ENCODE measurements at regions not wholly inside any gene's neighbourhood (a gene's known extent, or its start where the extent isn't known, plus 50 kb on each side); places are given as distances from the start of the nearest gene placed in this dataset.

DNA sequence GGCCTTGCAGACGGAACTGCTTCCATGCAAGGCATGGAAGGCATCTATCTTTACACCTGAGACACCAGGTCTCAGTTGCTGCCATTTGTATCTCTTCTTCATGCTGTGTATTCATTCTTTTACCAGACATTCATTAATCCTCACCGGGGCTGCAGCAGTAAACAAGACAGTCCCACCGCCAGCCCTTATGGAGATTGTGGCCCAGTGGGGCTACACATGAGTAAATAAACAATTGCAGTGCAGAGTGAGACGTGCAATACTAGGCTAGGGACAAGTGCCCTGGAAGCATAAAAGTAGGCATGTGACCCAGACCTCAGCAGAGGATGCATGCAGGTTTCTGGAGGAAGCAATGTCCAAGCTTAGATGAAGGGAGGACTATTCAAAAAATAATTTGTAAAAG, 497.6 kb upstream of the KLHL29 start:
- DNase-seq: no peak

DNA sequence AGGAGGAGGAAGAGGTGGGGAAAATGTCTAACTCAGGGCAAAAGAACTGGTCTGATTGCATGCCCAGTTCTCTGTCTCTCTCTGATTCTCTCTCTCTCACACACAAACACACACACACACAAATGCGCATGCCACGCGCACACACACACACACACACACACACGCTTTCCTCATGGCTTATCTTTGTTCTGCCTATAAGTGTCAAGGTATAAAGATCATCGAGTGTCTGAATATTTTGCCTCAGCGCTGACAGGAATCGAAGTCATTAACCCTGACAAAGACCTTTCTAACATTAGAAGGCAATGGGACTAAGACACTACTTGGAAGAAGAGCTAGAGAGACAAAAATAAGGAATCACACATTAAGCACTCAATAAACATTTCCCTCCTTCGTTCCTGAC, 497.1 kb upstream of the KLHL29 start:
- DNase-seq: no peak

- no peak for DNase-seq
Measured at GRCh38 chr2:22890132-22890531, 494.8 kb upstream of the KLHL29 start.

DNA sequence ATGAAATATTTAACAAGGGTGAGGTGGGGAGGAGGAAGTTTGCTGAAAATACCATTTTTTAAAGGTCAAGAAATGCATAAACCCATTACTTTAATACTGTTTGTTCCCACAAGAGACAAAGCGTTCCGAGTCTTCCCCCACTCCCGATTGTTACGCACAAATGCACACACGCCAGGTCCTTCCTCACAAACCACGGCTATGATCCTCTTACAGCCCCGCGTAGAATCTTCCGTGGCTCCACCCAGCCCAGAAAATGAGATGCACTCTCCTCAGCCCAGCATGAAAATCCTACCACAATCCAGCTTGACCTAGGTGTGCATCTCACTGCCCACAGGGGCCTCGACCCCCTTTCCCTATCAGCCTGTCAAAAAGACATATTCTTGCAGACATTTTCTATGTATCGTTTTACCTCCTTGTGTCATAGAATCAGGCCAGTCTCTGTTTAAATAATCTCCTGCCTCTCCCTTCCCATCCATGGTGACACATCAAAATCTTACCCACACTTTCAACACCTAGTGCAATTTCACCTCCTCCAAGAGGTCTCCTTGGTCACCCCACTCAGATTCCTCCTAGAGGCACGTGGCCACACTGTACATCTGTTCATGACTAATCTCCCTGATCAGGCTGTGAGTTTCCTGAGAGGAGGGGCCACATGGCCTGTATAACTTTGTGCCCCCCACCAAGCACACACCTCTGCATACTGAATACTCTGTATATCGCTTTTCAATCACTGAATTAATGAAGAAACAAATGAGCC, 491.0 kb upstream of the KLHL29 start:
- no peak for DNase-seq

- DNase-seq: no peak
Measured at GRCh38 chr2:22894761-22895160, 490.2 kb upstream of the KLHL29 start.

DNA sequence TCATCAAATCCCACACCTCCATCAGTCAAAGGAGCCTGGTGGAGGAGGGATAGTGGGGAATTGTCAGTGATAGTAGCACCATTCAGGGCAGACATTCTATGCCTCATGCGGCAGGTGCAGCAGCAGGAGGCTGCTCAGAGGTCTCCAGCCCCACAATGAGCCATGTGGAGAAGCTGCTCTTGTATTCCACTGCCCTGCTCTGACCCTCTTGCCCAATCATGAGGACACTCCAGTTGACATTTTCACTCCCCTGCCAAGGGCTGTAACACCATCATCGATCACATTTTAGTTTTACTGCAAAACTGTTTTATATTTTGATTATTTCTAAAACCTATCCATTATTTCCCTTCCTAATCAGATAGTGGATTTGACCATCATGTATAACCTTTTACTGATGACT, 487.6 kb upstream of the KLHL29 start:
- DNase-seq: no peak

DNA sequence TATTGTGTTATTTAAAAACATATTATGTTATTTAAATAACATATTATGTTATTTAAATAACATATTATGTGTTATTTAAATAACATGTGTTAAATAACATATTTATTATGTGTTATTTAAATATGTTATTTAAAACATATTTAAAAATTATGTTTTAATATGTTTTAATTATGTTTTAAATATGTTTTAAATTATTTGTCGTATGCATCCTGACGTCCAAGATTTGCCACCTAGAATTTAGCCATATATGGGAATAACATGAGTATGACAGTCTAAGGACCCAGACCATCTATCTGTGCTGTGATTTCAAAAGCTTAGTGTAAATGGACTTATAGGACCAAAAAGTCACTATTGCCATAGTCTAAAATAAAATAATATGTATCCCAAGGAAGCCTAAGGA, 484.3 kb upstream of the KLHL29 start:
- DNase-seq: no peak

- DNase-seq: no peak
Measured at GRCh38 chr2:22901471-22902179, 483.4 kb upstream of the KLHL29 start.

DNA sequence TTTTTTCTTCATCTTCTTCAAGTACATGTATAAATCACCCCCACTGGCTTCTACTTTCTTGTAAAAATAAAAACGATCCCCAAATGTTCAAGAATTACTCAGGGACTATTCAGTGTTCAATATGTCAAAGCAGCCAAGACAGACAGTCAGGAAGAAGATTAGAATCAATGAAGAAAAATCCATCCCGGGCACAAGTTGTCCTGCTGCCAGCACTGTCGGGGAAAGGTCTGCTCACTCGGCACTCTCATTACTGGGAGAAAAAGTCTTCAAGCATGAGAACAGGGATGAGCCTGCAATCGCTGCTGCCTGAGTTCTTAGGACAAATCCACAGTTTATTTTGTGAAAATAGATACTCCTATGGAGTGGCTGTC, 482.8 kb upstream of the KLHL29 start:
- DNase-seq: no peak

GRCh38 chr2:22902662-22903165, 482.3 kb upstream of the KLHL29 start:
- DNase-seq: no peak

DNA sequence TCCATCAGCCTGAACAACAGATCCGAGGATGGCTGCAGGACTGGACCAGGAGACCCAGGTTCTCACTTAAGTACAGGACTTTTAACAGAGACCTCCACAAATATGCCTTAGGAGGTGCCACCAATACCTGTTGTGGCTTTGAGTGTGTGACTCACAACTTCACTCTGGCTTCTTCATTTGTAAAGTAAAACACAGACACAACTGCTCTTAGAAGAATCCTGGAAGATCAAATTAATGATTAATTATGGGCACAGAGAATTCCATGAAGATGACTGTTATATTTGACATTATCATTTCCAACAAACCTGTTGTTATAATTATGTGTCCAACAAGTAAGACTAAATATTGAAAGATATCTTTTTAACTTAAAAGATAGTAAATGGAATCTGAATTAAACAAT, 481.4 kb upstream of the KLHL29 start:
- DNase-seq: no peak

DNA sequence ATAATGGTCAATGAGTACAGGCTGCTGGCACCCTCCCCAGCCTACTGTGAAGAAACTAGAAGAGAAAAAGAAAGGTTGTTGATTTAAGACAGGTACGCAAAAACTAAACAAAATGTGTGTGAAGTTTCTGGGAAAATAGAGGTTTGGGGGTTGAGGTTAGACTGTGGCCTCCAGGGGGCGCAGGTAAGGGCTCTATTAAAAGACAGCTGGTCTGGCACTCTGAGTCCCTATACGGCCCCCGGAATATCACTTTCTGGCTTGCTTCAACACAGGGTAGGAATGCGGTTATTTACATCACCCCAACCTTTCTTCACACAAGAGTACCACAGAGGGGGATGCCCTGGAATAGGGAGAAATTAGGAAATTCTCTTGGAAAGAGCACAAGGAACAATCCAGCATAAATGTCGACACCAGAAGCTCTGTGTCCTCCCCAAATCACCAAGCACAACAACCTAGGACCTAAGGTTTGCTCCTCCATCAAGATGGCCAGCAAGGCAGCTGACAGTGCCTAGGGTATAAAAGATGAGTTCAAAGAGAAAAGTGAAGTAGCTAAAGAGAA, 480.8 kb upstream of the KLHL29 start:
- DNase-seq: no peak

DNA sequence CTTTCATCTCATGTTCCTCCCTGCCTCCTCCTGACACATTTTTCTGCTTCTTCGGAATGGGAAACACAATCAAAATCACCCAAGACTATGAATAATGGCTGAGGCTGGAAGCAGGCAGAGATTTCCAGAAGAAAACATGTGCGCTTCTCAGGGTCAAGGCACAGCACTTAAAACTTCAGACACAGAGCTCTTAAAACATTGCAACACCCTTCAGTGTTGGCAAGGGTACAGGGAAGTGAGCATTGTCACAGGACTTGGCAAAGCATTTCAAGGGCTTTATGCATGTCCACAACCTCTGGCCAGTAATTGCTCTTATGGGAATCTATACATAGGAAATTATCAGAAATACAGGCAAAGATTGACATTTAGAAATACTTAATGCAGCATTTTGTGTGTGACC, 477.6 kb upstream of the KLHL29 start:
- DNase-seq: no peak

DNA sequence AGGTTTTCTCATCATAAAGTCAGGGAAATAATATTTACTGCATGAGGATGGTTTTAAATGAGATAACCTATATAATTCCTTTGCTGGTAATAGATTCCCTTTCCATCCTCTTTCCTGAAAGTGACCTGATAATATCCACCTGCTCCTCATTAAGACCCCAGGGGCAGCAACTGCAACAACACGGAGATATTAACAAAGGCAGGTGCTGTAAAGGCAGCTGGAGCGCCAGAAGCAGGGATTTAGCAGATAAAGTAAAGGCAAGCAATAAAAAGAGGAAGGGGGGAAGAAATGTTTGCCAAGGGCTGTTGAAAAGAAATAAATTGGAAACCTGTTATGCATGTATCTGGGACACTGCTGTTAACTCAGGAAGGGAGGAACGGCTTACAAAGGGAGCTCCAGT, 472.6 kb upstream of the KLHL29 start:
- DNase-seq: no peak

DNA sequence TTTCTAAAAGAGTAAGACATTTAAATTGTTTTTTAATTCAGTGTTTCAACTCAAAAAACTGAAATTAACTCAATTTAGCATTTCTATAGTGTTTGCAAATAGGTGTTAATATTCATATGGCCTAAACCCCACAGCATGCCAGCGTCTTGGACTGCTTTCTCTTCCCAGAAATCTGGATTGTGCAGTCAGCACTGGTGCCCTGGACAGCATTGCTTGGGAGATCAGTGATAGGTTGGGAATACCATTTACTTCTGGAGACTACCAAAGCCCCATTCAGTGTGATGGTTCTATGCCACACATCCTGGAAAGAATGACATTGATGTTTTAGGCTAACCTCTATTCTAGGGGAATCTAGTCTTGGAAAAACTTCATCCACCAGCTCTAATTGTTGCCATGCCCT, 455.0 kb upstream of the KLHL29 start:
- DNase-seq: no peak

DNA sequence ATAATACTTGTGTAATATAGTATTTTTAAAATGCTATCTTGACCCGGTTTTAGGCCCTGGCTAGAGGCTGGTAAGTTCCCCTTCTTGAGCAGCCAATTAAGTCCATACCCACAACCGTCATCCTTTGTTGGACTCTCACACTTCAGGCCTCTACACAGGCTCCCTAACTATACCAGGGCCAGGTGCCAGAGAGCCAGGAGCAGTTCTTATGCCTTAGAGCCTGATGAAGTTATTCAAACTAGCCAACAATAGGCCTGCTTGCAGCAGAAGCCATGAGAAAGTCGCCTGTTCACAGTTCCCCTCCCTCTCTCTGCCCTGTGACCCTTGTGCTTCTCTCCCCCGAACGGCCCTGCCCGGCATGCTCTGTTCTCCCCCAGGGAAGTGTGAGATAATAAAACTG, 454.2 kb upstream of the KLHL29 start:
- no peak for DNase-seq

GRCh38 chr2:22932288-22932687, 452.7 kb upstream of the KLHL29 start:
- no peak for DNase-seq

DNA sequence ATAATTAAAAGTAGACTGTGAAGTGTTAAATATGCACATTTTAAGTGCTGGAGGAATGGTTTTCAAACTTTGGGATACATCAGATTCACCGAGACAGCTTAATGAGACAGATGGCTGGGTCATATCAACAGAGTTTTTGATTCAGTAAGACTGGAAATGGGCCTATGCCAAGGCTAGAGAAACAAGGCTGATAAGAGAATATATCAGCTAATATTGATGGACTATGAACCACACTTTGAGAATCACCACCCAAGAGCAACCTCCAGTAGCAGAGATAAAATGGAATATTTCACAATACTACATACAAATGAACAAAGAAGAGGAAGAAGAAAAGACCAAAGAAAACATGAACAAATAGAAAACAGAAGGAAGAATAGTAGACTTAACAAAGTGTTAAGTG, 450.2 kb upstream of the KLHL29 start:
- no peak for DNase-seq

DNA sequence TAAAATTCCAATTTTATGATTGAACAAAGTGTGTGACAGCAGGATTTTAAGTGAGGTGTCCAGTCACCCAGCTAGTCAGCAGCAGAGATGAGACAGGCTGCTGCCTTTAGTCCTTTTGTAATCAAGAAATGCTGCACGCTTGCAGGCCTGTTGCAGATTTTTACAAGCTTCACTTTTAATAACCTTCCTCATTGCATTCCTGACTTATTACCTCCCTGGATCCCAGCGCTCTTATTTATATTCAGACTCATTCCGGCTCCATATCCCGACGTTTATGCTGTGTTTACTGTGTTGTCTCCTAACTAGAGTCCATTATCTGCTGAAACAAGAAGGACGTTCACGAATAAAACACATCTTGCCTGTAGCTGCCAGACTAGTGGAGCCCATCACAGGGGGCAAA, 442.5 kb upstream of the KLHL29 start:
- no peak for DNase-seq

- DNase-seq: no peak
Measured at GRCh38 chr2:22944143-22944542, 440.8 kb upstream of the KLHL29 start.

- DNase-seq: no peak
Measured at GRCh38 chr2:22946553-22946952, 438.4 kb upstream of the KLHL29 start.

- DNase-seq: no peak
Measured at GRCh38 chr2:22947741-22948140, 437.2 kb upstream of the KLHL29 start.

GRCh38 chr2:22950431-22950830, 434.5 kb upstream of the KLHL29 start:
- DNase-seq: no peak

DNA sequence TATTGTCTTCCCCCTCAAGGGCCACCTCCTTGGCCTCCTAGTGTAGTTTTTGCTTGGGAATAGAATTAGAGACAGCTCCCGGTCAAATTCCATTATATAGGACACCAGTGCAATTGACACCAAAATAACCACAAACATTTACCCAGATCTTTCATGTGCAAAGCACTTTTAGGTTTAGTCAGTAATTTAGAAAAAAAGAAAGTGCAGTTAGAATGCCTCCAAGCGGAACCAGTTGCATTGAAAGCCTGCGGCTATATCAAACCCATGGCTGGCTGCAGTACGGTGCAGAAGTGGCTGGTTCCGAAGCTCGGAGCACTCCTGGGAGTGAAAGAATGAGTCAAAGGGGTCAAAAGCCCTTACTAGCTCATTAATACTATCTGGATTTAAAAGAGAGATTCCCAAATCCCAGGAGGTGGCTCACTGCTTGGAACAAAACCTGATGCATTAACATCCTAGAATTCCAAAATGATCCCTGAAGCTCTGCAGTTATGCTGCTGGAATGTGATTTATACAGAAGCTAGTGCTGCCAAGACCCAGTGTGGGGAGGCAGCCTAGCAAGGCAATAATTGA, 432.2 kb upstream of the KLHL29 start:
- DNase-seq: no peak

Measured in NCI-H2107 (cell line).